ENCODE measurements at regions not wholly inside any gene's neighbourhood (a gene's known extent, or its start where the extent isn't known, plus 50 kb on each side); places are given as distances from the start of the nearest gene placed in this dataset.

GRCh38 chr15:95574053-95574452 is 756.4 kb upstream of the NR2F2 start:
- no peak for TF ChIP-seq CTCF (IDR thresholded peaks at IDR 0.05; ENCODE audit: borderline replicate concordance, insufficient read depth, low read depth, low read length)
- H3K4me3 ChIP-seq (ENCODE audit: low read depth, low read length): no peak overlapping the region

GRCh38 chr15:95577927-95578326 is 752.6 kb upstream of the NR2F2 start:
- TF ChIP-seq CTCF (IDR thresholded peaks at IDR 0.05; ENCODE audit: borderline replicate concordance, insufficient read depth, low read depth, low read length): no peak

GRCh38 chr15:95580121-95580520 is 750.4 kb upstream of the NR2F2 start:
- no peak for TF ChIP-seq CTCF (IDR thresholded peaks at IDR 0.05; ENCODE audit: borderline replicate concordance, insufficient read depth, low read depth, low read length)
- no peak overlapping the region for H3K4me3 ChIP-seq (ENCODE audit: low read depth, low read length)

More at GRCh38 chr15:95577927-95578326, 752.6 kb upstream of the NR2F2 start:
- H3K4me3 ChIP-seq (ENCODE audit: low read depth, low read length): no peak overlapping the region

- H3K4me3 ChIP-seq (ENCODE audit: low read depth, low read length): no peak overlapping the region
- TF ChIP-seq CTCF (IDR thresholded peaks at IDR 0.05; ENCODE audit: borderline replicate concordance, insufficient read depth, low read depth, low read length): no peak
Measured at GRCh38 chr15:95581595-95581994, 748.9 kb upstream of the NR2F2 start.

- H3K4me3 ChIP-seq (ENCODE audit: low read depth, low read length): no peak overlapping the region
- TF ChIP-seq CTCF (IDR thresholded peaks at IDR 0.05; ENCODE audit: borderline replicate concordance, insufficient read depth, low read depth, low read length): no peak
Measured at GRCh38 chr15:95584088-95584487, 746.4 kb upstream of the NR2F2 start.

- no peak for TF ChIP-seq CTCF (IDR thresholded peaks at IDR 0.05; ENCODE audit: borderline replicate concordance, insufficient read depth, low read depth, low read length)
- no peak overlapping the region for H3K4me3 ChIP-seq (ENCODE audit: low read depth, low read length)
Measured at GRCh38 chr15:95588056-95588455, 742.4 kb upstream of the NR2F2 start.

DNA sequence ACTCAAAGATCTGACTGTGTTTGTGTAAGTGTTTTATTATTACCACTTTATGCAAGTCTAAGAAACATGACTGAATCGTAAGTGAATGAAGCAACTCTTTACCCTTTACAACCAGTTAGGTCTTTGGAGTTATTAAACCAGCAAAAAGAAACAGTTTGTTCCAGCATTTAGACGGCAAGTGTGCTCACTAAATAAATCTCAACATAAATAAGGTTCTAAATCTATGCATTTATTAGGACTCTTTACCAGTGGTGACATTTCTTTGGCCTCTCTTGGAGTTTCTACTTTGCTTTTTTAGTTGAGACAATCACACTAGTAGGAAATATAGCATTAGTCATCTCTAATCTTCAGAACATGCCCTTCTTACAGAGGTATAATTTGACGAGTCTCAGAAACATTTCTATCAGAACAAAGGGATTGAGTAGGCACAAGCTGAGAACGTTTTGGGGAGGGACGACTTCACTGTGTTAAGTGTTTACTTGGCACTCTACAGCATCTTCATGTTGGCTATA is 739.9 kb upstream of the NR2F2 start:
- no peak for TF ChIP-seq CTCF (IDR thresholded peaks at IDR 0.05; ENCODE audit: borderline replicate concordance, insufficient read depth, low read depth, low read length)
- no peak overlapping the region for H3K4me3 ChIP-seq (ENCODE audit: low read depth, low read length)
